ENCODE measurements at regions not wholly inside any gene's neighbourhood (a gene's known extent, or its start where the extent isn't known, plus 50 kb on each side); places are given as distances from the start of the nearest gene placed in this dataset.

DNA sequence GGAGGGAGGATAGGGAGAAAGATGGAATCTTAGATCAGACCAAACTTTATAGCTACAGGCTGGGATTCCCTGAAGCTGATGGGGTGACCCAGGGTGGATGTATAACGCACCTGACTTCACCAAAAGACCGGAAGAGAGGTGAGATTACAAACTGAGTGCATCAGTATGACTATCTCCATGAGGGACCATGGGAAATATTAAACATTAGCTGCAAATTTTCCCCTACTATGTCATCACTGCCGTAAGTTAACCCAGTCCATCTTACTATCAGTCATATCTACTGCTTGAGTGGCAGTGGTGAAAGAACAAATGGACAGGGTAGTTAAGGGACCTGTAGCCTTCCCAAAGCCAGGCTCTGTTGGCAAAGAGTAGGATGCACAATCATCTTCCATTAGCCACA is 368.3 kb downstream of the EFNA5 start:
- Histone ChIP-seq H3K4me1 (no peaks in the 10 kb centered on the region), H3K4me3 (no peak overlapping the region), H3K9me3 (no peaks in the 10 kb centered on the region), H3K27ac (no peak overlapping the region), H3K36me3 (no peaks in the 10 kb centered on the region), H3K27me3 (no peaks in the 10 kb centered on the region)
- TF ChIP-seq POLR2AphosphoS5 (IDR thresholded peaks at IDR 0.05) (no peak), CTCF (IDR thresholded peaks at IDR 0.05) (no peak), POLR2A (IDR thresholded peaks at IDR 0.05) (no peak), EP300 (IDR thresholded peaks at IDR 0.05) (no peak)
- no peak for DNase-seq
- WGBS, 5 donors: 94 to 98% (median 96%) methylated on average over 3 of the region's 3 CpGs
- intact Hi-C loops (cut with DNase I; ENCODE audit: low total_unique reads): no loop called here

DNA sequence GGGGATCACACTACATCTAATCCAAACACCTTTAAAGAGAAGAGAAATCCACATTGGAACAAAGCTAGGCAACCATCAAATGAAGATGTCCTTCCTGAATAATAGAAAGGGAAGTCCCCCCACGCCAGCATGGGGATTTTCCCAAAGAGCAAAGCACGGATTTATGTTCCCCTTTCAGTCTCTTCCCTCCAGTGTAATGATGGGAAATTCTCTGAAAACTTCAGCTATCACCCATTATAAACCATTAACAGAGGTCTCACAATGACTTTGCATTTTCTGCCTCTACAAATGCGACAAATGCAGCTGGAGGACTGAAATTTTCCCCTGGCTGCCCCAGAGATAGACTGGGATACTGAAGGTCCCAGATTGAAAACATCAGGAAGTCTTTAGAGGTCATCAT is 368.7 kb downstream of the EFNA5 start:
- H3K27ac ChIP-seq: no peak overlapping the region
- WGBS, 5 donors: 79 to 90% (median 84%) methylated on average over 3 of the region's 3 CpGs
- TF ChIP-seq POLR2A (IDR thresholded peaks at IDR 0.05) (no peak), CTCF (IDR thresholded peaks at IDR 0.05) (no peak), EP300 (IDR thresholded peaks at IDR 0.05) (no peak), POLR2AphosphoS5 (IDR thresholded peaks at IDR 0.05) (no peak)
- H3K4me1 ChIP-seq: no peaks in the 10 kb centered on the region
- H3K36me3 ChIP-seq: no peaks in the 10 kb centered on the region
- H3K27me3 ChIP-seq: no peaks in the 10 kb centered on the region
- no peak overlapping the region for H3K4me3 ChIP-seq
- H3K9me3 ChIP-seq: no peaks in the 10 kb centered on the region
- DNase-seq: no peak
- intact Hi-C loops (cut with DNase I; ENCODE audit: low total_unique reads): no loop called here

DNA sequence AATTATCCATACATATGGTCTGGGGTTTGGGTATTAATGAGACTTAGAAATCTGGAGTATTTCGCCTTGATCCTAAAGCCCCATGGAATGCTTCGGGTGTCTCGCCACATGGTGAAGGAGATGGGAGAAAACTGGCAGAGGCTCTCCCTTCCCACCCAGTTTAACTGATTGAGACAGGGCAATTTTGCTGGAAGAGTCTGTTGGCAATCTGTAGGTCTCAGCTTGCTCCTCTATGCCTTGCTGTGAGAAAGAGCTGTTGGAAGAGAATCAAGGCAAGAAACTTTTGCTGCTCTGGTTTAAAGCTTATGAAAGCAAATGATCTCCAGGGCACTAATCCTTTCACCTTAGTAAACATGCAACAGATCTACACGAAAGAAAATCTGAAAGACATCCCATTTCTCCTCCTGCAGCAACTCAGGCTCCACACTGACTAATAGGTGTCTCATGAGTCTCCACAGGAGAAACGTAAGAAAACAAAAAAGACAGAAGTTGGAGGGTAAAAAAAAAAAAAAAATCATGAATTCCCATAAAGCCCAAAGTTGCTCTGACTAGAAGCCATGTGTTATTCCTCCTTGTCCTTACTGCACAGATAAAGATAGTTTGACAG is 369.9 kb downstream of the EFNA5 start:
- Histone ChIP-seq H3K4me3 (no peak overlapping the region), H3K36me3 (no peaks in the 10 kb centered on the region), H3K4me1 (no peaks in the 10 kb centered on the region), H3K27ac (no peak overlapping the region), H3K9me3 (no peaks in the 10 kb centered on the region), H3K27me3 (no peaks in the 10 kb centered on the region)
- intact Hi-C loops (cut with DNase I; ENCODE audit: low total_unique reads): no loop called here
- DNase-seq: no peak
- WGBS, 5 donors: 66 to 79% (median 73%) methylated on average over 5 of the region's 5 CpGs
- no peak for TF ChIP-seq CTCF (IDR thresholded peaks at IDR 0.05)
- no peak for TF ChIP-seq EP300 (IDR thresholded peaks at IDR 0.05)

DNA sequence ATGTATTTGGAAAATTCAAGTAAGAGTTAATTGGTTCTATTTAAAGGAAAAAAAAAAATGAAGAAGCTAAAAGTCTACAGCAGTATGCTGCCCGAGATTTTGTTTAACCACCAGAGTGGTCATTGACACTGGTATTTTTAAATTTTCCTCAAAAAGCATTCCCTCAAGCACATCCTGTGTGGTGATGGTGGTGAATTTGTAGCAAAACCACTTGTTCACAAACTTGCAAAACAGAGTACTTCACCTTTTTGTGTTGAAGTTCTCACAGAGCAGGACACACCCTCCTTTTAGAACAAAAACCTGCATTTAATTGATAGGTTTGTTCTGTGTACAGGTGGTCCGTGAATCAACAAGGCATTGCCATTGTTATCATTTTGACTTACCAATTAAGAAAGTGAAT is 374.2 kb downstream of the EFNA5 start:
- Histone ChIP-seq H3K27ac (no peak overlapping the region), H3K9me3 (no peaks in the 10 kb centered on the region), H3K4me1 (peaks cover 0 to 17% (median 0%) of the 10 kb centered on the region in 4 donors), H3K4me3 (no peak overlapping the region), H3K36me3 (no peaks in the 10 kb centered on the region), H3K27me3 (no peaks in the 10 kb centered on the region)
- TF ChIP-seq CTCF (IDR thresholded peaks at IDR 0.05) (no peak), POLR2AphosphoS5 (IDR thresholded peaks at IDR 0.05) (no peak), EP300 (IDR thresholded peaks at IDR 0.05) (no peak), POLR2A (IDR thresholded peaks at IDR 0.05) (no peak)
- 41 to 66% (median 59%) methylated on average over 2 of the region's 2 CpGs for WGBS, 5 donors
- no peak for DNase-seq
- intact Hi-C loops (cut with DNase I; ENCODE audit: low total_unique reads): no loop called here

Data from stomach (tissue), 8 donors.